GM19324 (cell line): ENCODE measurements at regions not wholly inside any gene's neighbourhood (a gene's known extent, or its start where the extent isn't known, plus 50 kb on each side); places are given as distances from the start of the nearest gene placed in this dataset.
"Not testable (repeated sequence)": the region's sequence is repeated elsewhere in the genome, so short reads cannot be mapped to it uniquely, and the experiment has no call there.

Experiments
- ATAC-seq: cut with Tn5 transposase; IDR thresholded peaks from one replicate; pipeline ENCODE4 v1.9.1; 2021; ENCODE audit warnings: mild to moderate bottlenecking, moderate library complexity; ENCODE audit not compliant: unreplicated experiment, low FRiP score

DNA sequence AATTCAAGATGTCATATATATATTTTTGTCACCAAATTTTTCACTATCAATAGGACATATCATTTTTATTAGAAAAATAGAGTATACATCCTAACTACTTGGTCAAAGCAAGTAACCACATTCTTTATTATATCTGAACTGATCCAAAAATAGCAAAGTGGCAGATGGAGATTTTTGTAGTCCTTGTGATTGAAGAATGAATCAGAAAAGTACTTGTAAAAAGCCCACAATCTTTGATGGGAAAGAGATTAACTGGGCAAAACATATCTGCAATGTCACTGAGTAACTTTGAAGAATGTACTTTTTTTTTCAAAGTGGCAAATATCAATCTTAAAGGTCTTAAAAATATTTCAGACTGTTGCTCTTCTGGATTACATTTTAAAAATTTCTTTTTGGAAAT is 1040.6 kb upstream of the SEMA6A start:
- ATAC-seq, result no peak

DNA sequence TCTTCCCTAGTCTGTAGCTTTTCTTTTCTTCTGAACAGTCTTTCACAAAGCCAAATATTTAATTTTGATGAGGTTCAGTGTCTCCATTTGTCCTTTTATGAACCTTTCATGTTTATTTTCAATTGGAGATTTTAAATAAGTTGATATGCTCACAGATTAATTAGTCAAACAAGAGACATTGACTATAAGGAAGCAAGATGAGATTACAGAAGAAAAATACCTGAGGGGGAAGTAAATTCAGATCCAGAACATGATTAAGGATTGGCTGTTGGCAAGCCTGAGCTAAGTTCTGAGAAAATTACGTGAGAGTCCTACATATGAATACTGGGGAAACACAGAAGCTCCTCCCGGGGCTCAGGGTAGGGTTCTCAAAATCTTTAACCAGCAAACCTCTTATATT is 1039.8 kb upstream of the SEMA6A start:
- ATAC-seq, result no peak

DNA sequence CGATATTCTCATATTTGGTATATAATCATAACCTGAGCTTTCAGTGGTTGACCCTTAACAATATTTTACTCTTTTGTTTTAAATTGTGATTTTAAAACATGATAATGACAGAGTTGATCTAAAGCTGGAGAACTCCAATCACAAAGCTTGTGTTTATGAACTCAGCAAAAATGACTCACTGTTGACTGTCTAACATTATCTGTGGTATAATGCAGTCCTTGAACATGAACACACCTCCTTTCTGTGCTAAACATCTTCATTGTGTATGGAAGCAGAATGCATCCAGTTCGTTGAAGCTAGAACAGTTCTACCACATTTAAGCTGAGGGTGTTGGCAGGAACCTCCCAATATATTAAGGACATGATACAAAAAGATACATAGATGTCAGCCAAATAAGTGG is 1030.2 kb upstream of the SEMA6A start:
- no peak for ATAC-seq

GRCh38 chr5:117599811-117600210 is 1025.2 kb upstream of the SEMA6A start:
- ATAC-seq, result not testable (repeated sequence)

- no peak for ATAC-seq
Observed at GRCh38 chr5:117594166-117594565, 1019.5 kb upstream of the SEMA6A start.

DNA sequence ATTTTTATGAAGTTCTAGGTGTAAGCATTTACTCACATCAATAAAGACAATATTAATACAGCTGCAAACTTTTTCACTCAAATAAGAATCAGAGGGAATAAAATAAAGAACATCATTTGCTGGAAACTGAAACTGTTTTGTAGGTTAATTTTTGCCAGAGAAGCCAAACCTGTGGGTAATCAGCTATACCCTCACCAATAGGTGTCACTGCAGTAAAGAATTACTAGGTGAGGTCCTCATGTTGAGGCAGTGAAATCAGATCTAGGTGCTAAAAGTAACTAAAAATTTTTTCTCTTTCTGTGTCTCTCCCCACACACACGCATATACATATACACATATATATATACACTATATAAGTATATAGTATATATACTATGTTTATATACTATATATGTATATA is 1016.3 kb upstream of the SEMA6A start:
- ATAC-seq, result peak; percentile 60

- ATAC-seq, result no peak
Observed at GRCh38 chr5:117588611-117589010, 1014.0 kb upstream of the SEMA6A start.

DNA sequence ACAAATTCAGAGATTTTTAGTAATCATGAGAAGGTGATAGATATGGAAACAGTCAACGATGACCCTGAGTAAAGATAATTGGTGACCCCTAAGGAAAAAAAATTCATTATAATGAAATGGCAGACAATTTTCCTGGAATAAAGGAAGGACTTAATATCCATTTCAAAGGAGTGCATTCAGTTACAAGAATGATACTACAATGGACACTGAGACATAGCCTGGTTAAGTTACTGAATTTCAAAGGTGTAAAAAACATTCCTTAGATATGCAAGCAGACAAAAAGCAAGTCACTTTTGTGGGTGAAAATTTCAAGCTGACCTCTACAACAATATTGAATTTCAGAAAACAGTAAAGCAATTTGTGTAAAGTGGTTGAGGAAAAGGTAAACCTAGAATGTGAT is 1012.5 kb upstream of the SEMA6A start:
- no peak for ATAC-seq

DNA sequence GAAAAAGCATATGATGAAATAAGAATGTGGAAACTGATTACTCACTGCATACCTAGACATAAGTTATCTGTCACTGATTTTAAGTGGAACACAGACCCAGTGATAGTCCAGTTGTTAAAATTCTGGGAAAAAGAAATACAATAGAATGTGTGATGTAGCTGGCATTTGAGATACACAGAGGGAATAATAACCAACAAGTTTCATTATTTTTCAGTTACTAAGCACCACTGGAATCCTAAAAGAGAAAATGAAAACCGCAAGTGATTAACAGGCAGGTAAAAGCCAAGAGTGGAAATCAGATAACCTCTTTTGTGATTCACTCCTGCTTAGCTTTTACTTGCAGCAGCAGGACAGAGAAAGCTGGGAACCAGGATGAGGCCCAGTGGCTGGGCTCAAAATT is 994.0 kb upstream of the SEMA6A start:
- no peak for ATAC-seq

DNA sequence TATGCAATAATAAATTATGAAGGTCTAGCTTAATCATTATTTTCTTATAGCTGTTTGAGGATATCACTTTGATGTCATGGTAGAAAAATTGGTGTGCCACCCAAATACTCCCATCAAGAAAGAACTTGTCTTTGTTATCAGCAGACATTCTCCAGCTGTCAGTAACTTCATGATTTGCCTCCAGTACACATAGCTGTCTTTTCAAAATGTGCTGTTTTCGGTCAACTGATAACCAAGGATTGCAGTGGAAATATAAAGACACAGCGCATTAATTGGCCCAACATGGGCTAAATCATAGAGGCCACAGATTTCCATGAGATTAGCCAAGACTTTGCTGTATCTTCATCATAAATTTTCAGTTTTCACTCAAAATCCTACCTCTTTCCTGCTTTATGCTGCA is 993.5 kb upstream of the SEMA6A start:
- ATAC-seq, result no peak

DNA sequence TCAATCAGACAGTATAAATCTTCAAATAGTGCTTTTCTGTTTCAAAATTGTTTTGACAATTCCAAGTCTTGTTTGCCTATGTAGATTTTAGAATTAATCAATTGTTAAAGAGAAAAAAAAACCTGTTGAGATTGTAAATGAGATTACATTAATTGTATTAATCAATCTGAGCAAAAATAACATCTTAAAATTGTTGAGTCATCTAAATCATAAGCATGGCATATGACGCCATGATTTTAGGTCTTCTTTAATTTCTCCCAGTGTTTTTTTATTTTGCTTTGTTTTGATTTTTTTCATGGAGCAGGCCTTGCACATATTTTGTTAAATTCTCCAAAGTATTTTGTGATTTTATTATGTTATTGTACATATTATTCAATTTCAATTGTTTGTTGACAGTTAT is 988.0 kb upstream of the SEMA6A start:
- no peak for ATAC-seq

DNA sequence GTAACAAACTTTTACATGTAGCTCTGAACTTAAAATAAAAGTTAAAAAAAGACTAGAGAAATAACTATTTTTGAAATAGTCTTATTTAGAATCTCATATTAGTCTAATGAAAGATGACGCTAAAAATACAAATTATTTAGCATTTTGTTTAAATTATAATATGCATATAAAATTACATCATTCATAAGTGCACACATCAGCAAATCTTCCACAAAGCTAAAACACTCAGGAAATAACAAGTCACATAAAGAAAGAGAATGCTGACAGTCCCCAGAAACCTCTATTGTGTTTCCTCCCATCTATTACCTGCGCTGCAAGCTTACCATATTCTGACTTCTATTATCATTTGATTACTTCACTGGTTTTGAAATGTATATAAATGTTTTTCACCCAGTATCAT is 986.9 kb upstream of the SEMA6A start:
- no peak for ATAC-seq

DNA sequence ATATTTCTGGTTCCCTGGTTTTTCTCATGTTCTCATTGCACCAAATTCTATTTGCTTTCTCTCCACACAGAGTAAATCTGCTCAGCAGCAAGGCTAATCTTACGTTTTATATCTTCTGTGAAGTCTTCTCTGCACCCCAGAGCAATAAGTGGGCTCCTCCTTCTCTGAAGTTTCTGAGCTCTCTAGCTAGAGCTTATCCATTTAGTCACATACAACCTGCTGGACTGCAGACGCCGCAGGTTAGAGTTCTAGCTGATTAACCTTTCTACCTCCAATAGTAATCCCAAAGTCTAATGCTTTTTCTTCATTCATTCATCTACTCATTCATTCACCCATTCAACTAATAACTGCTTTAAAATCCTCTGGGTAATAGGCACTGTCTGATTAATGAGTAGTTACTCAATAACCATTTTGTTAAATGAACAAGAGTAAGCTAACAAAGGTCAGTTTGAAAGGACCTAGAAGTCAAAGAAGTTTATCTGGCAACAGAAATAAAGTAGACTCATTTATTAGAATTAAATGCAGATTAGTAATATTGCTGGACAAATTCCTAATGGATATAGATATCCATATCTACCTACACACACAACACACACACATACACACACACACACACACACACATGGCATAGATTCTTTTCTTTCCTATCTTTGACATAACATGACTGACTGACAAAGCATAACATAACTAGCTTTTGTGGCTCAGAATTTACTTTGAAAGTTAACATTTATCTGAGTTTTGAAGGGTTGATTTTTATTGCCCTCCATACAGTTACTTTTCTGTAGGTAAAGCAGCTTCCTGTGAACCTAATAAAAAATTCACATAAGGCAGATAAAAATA is 984.6 kb upstream of the SEMA6A start:
- ATAC-seq, result no peak

GRCh38 chr5:117551236-117551635 is 976.6 kb upstream of the SEMA6A start:
- ATAC-seq, result no peak

- ATAC-seq, result no peak
Observed at GRCh38 chr5:117547192-117547591, 972.6 kb upstream of the SEMA6A start.

DNA sequence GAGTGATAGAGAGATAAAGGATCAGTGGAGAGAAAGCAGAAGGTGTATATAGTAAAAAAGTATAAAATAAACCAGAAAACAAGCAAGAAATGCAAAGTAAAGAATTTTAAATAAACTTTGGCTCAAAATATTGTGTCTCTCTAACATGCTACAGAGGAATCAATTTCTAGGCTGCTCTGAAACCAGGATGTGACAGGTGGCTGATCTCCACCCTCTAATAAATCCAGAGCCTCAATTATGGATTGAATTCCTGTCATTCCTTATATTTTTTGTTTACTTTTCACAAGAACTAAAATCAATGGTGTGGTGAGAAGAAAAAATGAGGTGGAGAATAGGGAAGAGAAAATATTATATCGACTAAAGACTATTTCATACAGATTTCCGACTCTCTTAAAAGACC is 965.1 kb upstream of the SEMA6A start:
- ATAC-seq, result no peak

GRCh38 chr5:117533792-117534191 is 959.2 kb upstream of the SEMA6A start:
- no peak for ATAC-seq

DNA sequence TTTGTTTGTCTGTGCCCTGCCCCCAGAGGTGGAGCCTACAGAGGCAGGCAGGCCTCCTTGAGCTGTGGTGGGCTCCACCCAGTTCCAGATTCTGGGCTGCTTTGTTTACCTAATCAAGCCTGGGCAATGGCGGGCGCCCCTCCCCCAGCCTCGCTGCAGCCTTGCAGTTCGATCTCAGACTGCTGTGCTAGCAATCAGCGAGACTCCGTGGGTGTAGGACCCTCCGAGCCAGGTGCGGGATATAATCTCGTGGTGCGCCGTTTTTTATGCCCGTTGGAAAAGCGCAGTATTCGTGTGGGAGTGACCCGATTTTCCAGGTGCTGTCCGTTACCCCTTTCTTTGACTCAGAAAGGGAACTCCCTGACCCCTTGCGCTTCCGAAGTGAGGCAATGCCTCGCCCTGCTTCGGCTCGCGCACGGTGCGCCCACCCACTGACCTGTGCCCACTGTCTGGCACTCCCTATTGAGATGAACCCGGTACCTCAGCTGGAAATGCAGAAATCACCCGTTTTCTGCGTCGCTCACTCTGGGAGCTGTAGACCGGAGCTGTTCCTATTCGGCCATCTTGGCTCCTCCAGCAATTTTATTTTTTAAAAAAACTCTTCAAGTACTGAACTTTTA is 958.5 kb upstream of the SEMA6A start:
- ATAC-seq, result not testable (repeated sequence)

GRCh38 chr5:117519957-117520500 is 945.4 kb upstream of the SEMA6A start:
- ATAC-seq, result no peak

DNA sequence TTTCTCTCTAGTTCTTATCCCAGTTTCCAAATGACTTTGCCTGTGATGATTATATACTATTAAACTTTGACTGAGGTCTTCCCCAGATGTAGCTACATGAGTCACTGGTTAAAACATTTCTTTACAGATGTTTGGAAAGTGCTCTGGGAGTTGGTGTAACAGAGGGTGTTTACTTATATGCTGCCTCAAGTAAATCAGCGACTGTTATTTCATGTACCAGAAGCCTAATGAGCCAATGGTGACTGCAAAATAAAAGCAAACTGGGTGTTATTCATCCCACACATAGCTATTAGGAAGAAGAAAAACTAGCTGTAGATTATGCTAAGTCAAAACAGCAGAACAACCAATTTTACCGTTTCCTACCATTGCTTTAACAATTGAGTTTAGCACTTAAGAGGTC is 929.7 kb upstream of the SEMA6A start:
- no peak for ATAC-seq

DNA sequence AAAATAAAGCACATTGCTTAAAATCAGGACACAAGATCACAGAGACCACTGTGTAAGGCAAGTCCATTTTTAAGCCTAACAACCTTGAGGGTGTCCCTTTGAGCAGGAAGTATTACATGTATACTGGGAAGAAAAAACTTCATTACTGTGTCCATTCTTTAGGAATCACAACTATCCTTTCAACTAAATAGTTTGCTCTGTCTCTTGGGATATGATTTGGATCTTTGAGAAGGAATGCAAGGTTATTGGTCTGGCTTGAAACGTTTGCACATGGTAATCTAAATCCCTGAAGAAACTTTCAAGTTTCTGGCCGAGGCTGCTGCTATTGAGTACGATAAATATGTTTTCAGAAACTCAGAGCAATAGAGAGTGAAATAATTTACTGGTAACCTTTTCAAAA is 923.0 kb upstream of the SEMA6A start:
- no peak for ATAC-seq

DNA sequence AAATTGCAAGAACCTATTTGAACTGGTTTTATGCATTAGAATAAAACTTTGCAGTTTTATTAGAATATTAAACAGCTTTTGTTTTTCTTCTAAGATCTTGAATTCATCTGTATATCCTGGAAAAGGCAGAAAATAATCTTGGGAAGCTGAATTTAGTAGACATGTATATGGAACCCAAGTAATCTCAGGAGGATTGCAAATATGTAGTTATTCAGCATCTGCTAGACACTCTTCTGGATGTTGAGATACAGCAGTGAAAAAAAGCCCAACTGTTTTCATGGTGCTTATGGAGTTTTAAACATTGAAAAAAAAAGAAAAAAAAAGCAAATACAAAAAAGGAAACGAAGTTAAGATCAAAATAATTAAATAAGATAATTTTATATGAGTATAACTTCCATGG is 922.2 kb upstream of the SEMA6A start:
- no peak for ATAC-seq
